IMR-90 (cell line): ENCODE measurements at regions not wholly inside any gene's neighbourhood (a gene's known extent, or its start where the extent isn't known, plus 50 kb on each side); places are given as distances from the start of the nearest gene placed in this dataset.

Source experiments
- ATAC-seq: fragments of 200-7000 bp; cut with Tn5 transposase; 2 replicates; pipeline ENCODE4 v1.9.1; 2020; ENCODE audit warnings: low read depth, mild to moderate bottlenecking, moderate library complexity
- BruUV-seq: library from RNA; stranded (reverse); fragments of 400-500 nt; replicated peaks from 2 replicates; lab custom pipeline; 2021; lab: Mats Ljungman, UMichigan
- CTCF ChIA-PET: fragments of 300-600 bp; formaldehyde crosslinking; extraction: SDS; loops from one replicate; lab custom pipeline; 2021; ENCODE audit warnings: antibody characterized with exemption; lab: Yijun Ruan, JAX
- POLR2A ChIA-PET: fragments of 300-600 bp; sonication (Branson Sonifier 250); formaldehyde crosslinking; loops from one replicate; lab custom pipeline; 2022; ENCODE audit warnings: antibody characterized with exemption; ENCODE audit not compliant: unreplicated experiment; lab: Charles Lee
- DNase-seq: peaks from one replicate; pipeline ENCODE4 v3.0.0; 2013
- H2AFZ ChIP-seq: replicated peaks from 2 replicates; pipeline ENCODE3; 2013; ENCODE audit warnings: low read length, mild to moderate bottlenecking; ENCODE audit not compliant: poor library complexity
- H2AK5ac ChIP-seq: 2 replicates; pipeline ENCODE4 v1.6.1; 2013; ENCODE audit warnings: low read depth, low read length, inconsistent platforms
- H2AK9ac ChIP-seq: replicated peaks from 2 replicates; pipeline ENCODE3; 2013; ENCODE audit warnings: mild to moderate bottlenecking, low read depth, low read length, moderate library complexity; ENCODE audit not compliant: poor library complexity
- H2BK120ac ChIP-seq: 2 replicates; pipeline ENCODE4 v1.6.1; 2013; ENCODE audit warnings: low read depth, low read length, inconsistent platforms
- H2BK15ac ChIP-seq: 3 replicates; pipeline ENCODE4 v1.6.1; 2013; ENCODE audit warnings: low read depth, low read length, inconsistent platforms
- H2BK20ac ChIP-seq: 2 replicates; pipeline ENCODE4 v1.6.1; 2013; ENCODE audit warnings: low read depth, mild to moderate bottlenecking, inconsistent platforms, low read length, moderate library complexity
- H2BK5ac ChIP-seq: 2 replicates; pipeline ENCODE4 v1.6.1; 2013; ENCODE audit warnings: mild to moderate bottlenecking, low read depth, low read length, inconsistent platforms; ENCODE audit not compliant: poor library complexity, severe bottlenecking
- H3K14ac ChIP-seq: replicated peaks from 2 replicates; pipeline ENCODE4 v1.6.1; 2013; ENCODE audit warnings: low read depth, low read length, inconsistent platforms
- H3K18ac ChIP-seq: 2 replicates; pipeline ENCODE4 v1.6.1; 2013; ENCODE audit warnings: low read depth, low read length, control low read depth
- H3K23ac ChIP-seq: 2 replicates; pipeline ENCODE4 v1.6.1; 2013; ENCODE audit warnings: low read depth, low read length, inconsistent platforms
- H3K27ac ChIP-seq: 2 replicates; pipeline ENCODE4 v1.5.1; 2013; ENCODE audit warnings: mild to moderate bottlenecking, control low read depth, low read length; ENCODE audit not compliant: insufficient read depth
- H3K27me3 ChIP-seq: 2 replicates; pipeline ENCODE4 v1.6.1; 2013; ENCODE audit warnings: low read length; ENCODE audit not compliant: control insufficient read depth, insufficient read depth
- H3K36me3 ChIP-seq: 2 replicates; pipeline ENCODE4 v1.6.1; 2013; ENCODE audit warnings: low read length, mixed read lengths; ENCODE audit not compliant: control insufficient read depth, insufficient read depth
- H3K4ac ChIP-seq: 2 replicates; pipeline ENCODE4 v1.6.1; 2013; ENCODE audit warnings: low read depth, low read length, inconsistent platforms
- H3K4me1 ChIP-seq: 2 replicates; pipeline ENCODE4 v1.6.1; 2013; ENCODE audit warnings: low read length, mixed read lengths; ENCODE audit not compliant: control insufficient read depth, insufficient read depth
- H3K4me2 ChIP-seq: 2 replicates; pipeline ENCODE4 v1.6.1; 2013; ENCODE audit warnings: low read depth, mild to moderate bottlenecking, control low read depth, low read length, moderate library complexity
- H3K4me3 ChIP-seq: 2 replicates; pipeline ENCODE4 v1.5.1; 2013; ENCODE audit warnings: low read depth, mild to moderate bottlenecking, control low read depth, low read length, moderate library complexity; ENCODE audit not compliant: insufficient read depth
- H3K56ac ChIP-seq: 2 replicates; pipeline ENCODE4 v1.6.1; 2013; ENCODE audit warnings: low read length, inconsistent platforms; ENCODE audit not compliant: insufficient read depth; ENCODE audit errors: extremely low read depth
- H3K79me1 ChIP-seq, 2 experiments: 2 replicates each; pipeline ENCODE4 v1.6.1; 2013; ENCODE audit warnings: low read length in 2 of 2, inconsistent platforms in 1 of 2, low read depth in 1 of 2
- H3K9ac ChIP-seq: 2 replicates; pipeline ENCODE4 v1.6.1; 2013; ENCODE audit warnings: low read depth, low read length, control low read depth
- H3K9me1 ChIP-seq: 2 replicates; pipeline ENCODE4 v1.6.1; 2013; ENCODE audit warnings: low read length, inconsistent platforms; ENCODE audit not compliant: insufficient read depth
- H3K9me3 ChIP-seq: 2 replicates; pipeline ENCODE4 v1.6.1; 2013; ENCODE audit warnings: low read length; ENCODE audit not compliant: control insufficient read depth, insufficient read depth
- H4K20me1 ChIP-seq: 2 replicates; pipeline ENCODE4 v1.6.1; 2013; ENCODE audit warnings: low read length, inconsistent platforms; ENCODE audit not compliant: insufficient read depth
- H4K5ac ChIP-seq: 2 replicates; pipeline ENCODE4 v1.6.1; 2013; ENCODE audit warnings: mild to moderate bottlenecking, low read depth, low read length, control low read depth
- H4K8ac ChIP-seq, 2 experiments: 2 replicates each; pipeline ENCODE4 v1.6.1; 2013; ENCODE audit warnings: low read depth in 2 of 2, low read length in 2 of 2, control low read depth in 1 of 2, inconsistent platforms in 1 of 2
- H4K91ac ChIP-seq: 2 replicates; pipeline ENCODE4 v1.6.1; 2013; ENCODE audit warnings: low read depth, low read length, inconsistent platforms; ENCODE audit not compliant: insufficient read depth
- BHLHE40 ChIP-seq: fragments of 150-350 bp; IDR thresholded peaks from 2 replicates; pipeline ENCODE4 v1.6.1; 2016; ENCODE audit warnings: mild to moderate bottlenecking, low read depth, low read length
- CEBPB ChIP-seq: IDR thresholded peaks from 2 replicates; pipeline ENCODE4 v1.6.1; 2012; ENCODE audit warnings: low read depth, low read length, improper control_type of control experiment
- CHD1 ChIP-seq: IDR thresholded peaks from 2 replicates; pipeline ENCODE4 v1.6.1; 2012; ENCODE audit warnings: low read depth, low read length, improper control_type of control experiment
- MAFK ChIP-seq: IDR thresholded peaks from 2 replicates; pipeline ENCODE4 v1.6.1; 2012; ENCODE audit warnings: low read depth, low read length, improper control_type of control experiment
- MAZ ChIP-seq: IDR thresholded peaks from 2 replicates; pipeline ENCODE4 v1.6.1; 2012; ENCODE audit warnings: low read depth, mild to moderate bottlenecking, low read length, improper control_type of control experiment, moderate library complexity, borderline replicate concordance
- MXI1 ChIP-seq: IDR thresholded peaks from 2 replicates; pipeline ENCODE4 v1.6.1; 2012; ENCODE audit warnings: low read depth, mild to moderate bottlenecking, low read length, moderate library complexity, borderline replicate concordance
- RAD21 ChIP-seq: IDR thresholded peaks from 2 replicates; pipeline ENCODE4 v1.6.1; 2012; ENCODE audit warnings: low read length, improper control_type of control experiment
- RCOR1 ChIP-seq: IDR thresholded peaks from 2 replicates; pipeline ENCODE4 v1.6.1; 2012; ENCODE audit warnings: mild to moderate bottlenecking, low read length, improper control_type of control experiment; ENCODE audit not compliant: insufficient replicate concordance
- RFX5 ChIP-seq: IDR thresholded peaks from 2 replicates; pipeline ENCODE4 v1.8.0; 2012; ENCODE audit warnings: low read depth, mild to moderate bottlenecking, low read length, moderate library complexity
- SMC3 ChIP-seq: fragments of 150-350 bp; IDR thresholded peaks from 2 replicates; pipeline ENCODE4 v1.6.1; 2016; ENCODE audit warnings: low read depth, mild to moderate bottlenecking, antibody characterized with exemption, low read length, moderate library complexity
- WGBS, 2 experiments: methylation state at CpG; one replicate each; pipeline versions ENCODE4 v1.1.5 to v1.1.7; 2013; ENCODE audit warnings: missing lambda C conversion rate in 2 of 2; ENCODE audit not compliant: insufficient read length in 1 of 2; ENCODE audit errors: extremely low coverage in 2 of 2; 5-methylcytosine and 5-hydroxymethylcytosine counted together
- dilution Hi-C: fragments of 300-500 bp; cut with HindIII; formaldehyde crosslinking; loops from one replicate; pipeline ENCODE4 v1.14.3; 2018; ENCODE audit warnings: low sequenced_read_pairs; ENCODE audit not compliant: unreplicated experiment
- in situ Hi-C: fragments of 300-500 bp; cut with MboI; formaldehyde crosslinking; loops from 3 replicates; pipeline ENCODE4 v1.14.3; 2019; ENCODE audit warnings: low sequenced_read_pairs, inconsistent platforms, mixed read lengths
- intact Hi-C: fragments of 100-400 bp; cut with micrococcal nuclease; formaldehyde crosslinking; loops from 2 replicates; pipeline ENCODE4 v1.10.0; 2022
- TF ChIP-seq, protein P1 (sequence below): fragments of 150-350 bp; IDR thresholded peaks from 2 replicates; pipeline ENCODE4 v1.6.1; 2016; ENCODE audit warnings: low read depth, mild to moderate bottlenecking, low read length, moderate library complexity, borderline replicate concordance
- TF ChIP-seq, protein P2 (sequence below): conservative IDR thresholded peaks from 2 replicates; pipeline ENCODE4 v1.5.1; 2012; ENCODE audit warnings: mild to moderate bottlenecking, low read depth, low read length, improper control_type of control experiment
- TF ChIP-seq, protein P3 (sequence below): fragments of 150-350 bp; IDR thresholded peaks from 2 replicates; pipeline ENCODE4 v1.6.1; 2017; ENCODE audit warnings: mild to moderate bottlenecking, antibody characterized with exemption, low read length, low read depth

DNA sequence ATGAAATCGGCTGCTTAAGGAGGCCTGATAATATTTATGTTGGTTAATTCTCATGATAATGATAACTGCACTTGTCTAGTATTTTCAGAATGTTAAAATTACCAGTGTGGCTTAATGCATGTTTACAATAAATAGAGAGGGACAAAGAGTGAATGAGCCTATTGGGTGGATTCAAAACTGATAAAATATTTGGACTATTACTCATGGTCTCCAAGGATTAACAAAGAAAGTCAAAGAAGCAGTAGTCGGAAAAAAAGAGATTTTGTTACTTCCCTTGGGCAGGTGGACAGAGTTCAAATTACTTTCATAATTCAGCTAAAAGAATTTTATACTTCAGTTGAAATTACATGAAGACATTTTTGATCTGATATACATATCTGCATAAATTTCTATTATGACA lies 258.2 kb upstream of the PMFBP1 start:
- no peak overlapping the region for H2BK15ac ChIP-seq
- H3K9ac ChIP-seq: no peak overlapping the region
- POLR2A ChIA-PET: no interaction called here
- H3K18ac ChIP-seq: no peak overlapping the region
- H3K4ac ChIP-seq: no peak overlapping the region
- no peak overlapping the region for H2AK5ac ChIP-seq
- dilution Hi-C loops: no loop called here
- no peak overlapping the region for H3K14ac ChIP-seq
- no peak for ATAC-seq
- H3K9me3 ChIP-seq: no peaks in the 10 kb centered on the region
- in situ Hi-C loops: no loop called here
- H3K36me3 ChIP-seq: no peaks in the 10 kb centered on the region
- H3K9me1 ChIP-seq: no peaks in the 10 kb centered on the region
- 100% methylated on average over 1 of the region's 2 CpGs; no CpG with 5 or more reads in 1 of the 2 experiments for WGBS, 2 experiments
- CTCF ChIA-PET: no interaction called here
- H3K23ac ChIP-seq: no peak overlapping the region
- no TSS peak for BruUV-seq
- H3K4me2 ChIP-seq: no peak overlapping the region
- no peak overlapping the region for H3K56ac ChIP-seq
- intact Hi-C loops: no loop called here
- no peak overlapping the region for H4K91ac ChIP-seq
- no peaks in the 10 kb centered on the region for H4K20me1 ChIP-seq
- H4K5ac ChIP-seq: no peak overlapping the region
- TF ChIP-seq CHD1 (no peak), CEBPB (no peak), RCOR1 (no peak), RFX5 (no peak), RAD21 (no peak), MAZ (no peak), SMC3 (no peak), MAFK (no peak), BHLHE40 (no peak), MXI1 (no peak)
- TF ChIP-seq, protein P1, sequence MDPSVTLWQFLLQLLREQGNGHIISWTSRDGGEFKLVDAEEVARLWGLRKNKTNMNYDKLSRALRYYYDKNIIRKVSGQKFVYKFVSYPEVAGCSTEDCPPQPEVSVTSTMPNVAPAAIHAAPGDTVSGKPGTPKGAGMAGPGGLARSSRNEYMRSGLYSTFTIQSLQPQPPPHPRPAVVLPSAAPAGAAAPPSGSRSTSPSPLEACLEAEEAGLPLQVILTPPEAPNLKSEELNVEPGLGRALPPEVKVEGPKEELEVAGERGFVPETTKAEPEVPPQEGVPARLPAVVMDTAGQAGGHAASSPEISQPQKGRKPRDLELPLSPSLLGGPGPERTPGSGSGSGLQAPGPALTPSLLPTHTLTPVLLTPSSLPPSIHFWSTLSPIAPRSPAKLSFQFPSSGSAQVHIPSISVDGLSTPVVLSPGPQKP: no peak
- TF ChIP-seq, protein P2, sequence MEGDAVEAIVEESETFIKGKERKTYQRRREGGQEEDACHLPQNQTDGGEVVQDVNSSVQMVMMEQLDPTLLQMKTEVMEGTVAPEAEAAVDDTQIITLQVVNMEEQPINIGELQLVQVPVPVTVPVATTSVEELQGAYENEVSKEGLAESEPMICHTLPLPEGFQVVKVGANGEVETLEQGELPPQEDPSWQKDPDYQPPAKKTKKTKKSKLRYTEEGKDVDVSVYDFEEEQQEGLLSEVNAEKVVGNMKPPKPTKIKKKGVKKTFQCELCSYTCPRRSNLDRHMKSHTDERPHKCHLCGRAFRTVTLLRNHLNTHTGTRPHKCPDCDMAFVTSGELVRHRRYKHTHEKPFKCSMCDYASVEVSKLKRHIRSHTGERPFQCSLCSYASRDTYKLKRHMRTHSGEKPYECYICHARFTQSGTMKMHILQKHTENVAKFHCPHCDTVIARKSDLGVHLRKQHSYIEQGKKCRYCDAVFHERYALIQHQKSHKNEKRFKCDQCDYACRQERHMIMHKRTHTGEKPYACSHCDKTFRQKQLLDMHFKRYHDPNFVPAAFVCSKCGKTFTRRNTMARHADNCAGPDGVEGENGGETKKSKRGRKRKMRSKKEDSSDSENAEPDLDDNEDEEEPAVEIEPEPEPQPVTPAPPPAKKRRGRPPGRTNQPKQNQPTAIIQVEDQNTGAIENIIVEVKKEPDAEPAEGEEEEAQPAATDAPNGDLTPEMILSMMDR: no peak
- TF ChIP-seq, protein P3, sequence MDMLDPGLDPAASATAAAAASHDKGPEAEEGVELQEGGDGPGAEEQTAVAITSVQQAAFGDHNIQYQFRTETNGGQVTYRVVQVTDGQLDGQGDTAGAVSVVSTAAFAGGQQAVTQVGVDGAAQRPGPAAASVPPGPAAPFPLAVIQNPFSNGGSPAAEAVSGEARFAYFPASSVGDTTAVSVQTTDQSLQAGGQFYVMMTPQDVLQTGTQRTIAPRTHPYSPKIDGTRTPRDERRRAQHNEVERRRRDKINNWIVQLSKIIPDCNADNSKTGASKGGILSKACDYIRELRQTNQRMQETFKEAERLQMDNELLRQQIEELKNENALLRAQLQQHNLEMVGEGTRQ: no peak
- no peaks in the 10 kb centered on the region for H3K27me3 ChIP-seq
- no peak overlapping the region for H2AFZ ChIP-seq
- no peak overlapping the region for H3K27ac ChIP-seq
- no peaks in the 10 kb centered on the region for H3K79me1 ChIP-seq
- no peak overlapping the region for H2BK20ac ChIP-seq
- H2AK9ac ChIP-seq: no peak overlapping the region
- no peak overlapping the region for H4K8ac ChIP-seq
- no peak overlapping the region for H3K4me3 ChIP-seq
- DNase-seq: no peak
- H2BK120ac ChIP-seq: no peak overlapping the region
- H3K4me1 ChIP-seq: no peaks in the 10 kb centered on the region
- H2BK5ac ChIP-seq: no peak overlapping the region
